ENCODE measurements at regions not wholly inside any gene's neighbourhood (a gene's known extent, or its start where the extent isn't known, plus 50 kb on each side); places are given as distances from the start of the nearest gene placed in this dataset.

DNA sequence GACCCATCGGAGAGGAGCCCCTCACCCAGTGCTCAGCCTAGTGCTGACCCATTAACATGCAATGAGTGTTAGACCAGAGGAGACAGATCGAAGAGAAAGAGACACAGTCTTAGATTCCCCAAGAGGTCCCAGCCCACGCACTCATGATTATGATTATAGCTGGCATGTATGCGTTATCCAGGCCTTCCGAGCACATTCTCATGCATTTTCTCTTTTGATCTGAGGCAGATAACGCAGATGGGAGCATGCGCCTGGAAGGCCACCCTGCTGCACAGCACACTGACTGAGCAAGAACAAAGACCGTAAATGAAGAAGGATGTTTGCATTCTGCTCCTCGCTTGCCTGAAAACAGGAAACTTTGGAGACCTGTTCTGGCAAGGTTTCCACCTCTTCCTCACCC lies 232.7 kb downstream of the SOX9 start:
- no peak for DNase-seq (ENCODE audit: low read depth, low spot score)

DNA sequence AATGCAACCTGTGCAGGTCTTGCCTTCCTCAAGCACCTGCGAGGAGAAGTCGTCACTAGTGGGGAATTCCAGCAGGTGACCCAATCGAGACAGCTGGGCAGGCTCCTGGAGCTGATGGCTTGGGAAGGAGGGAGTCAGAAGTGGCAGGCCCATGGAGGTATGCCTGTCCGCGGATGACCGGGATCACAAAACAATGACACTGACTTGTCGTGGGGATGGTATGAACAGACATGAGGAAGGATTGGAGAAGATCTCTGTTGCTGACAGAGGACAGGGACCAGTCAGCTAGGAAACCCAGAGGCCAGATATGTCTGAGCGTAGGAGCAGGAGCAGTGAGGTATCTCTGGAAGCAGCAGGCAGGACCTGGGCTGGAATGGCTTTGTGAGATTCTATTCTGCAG lies 233.3 kb downstream of the SOX9 start:
- DNase-seq (ENCODE audit: low read depth, low spot score): no peak
- no peak overlapping the region for H3K4me3 ChIP-seq (ENCODE audit: low read length)

More for the DNA sequence above, 232.7 kb downstream of the SOX9 start:
- H3K4me3 ChIP-seq (ENCODE audit: low read length): no peak overlapping the region

DNA sequence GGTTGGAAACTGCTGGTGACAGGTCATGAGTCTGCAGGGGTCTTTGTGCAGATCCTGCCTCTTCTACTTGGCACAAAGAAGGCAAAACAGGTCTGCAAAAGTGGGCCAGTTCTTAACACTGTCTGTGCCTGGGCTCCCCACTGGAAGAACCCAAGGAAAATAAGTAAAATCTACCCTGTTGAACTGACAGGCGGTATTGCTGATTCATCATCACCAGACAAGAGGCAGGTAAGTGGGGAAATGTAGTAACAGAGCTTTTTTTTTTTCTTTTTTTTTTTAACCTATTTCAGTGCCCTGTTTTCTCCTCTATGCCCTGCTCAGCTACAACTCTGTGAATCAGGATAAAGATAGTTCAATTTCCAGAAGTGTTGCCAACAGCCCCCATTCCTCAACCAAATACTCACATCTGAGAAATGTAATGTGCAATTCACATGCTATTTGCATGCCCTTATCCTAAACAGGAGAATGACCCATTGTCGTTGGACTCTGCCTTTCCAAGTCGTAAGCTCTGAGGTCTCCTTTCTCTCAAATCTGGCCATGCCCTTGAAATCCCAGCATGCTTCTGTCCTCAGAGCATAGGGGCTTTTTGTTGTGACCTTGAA lies 237.0 kb downstream of the SOX9 start:
- no peak for DNase-seq (ENCODE audit: low read depth, low spot score)
- no peak overlapping the region for H3K4me3 ChIP-seq (ENCODE audit: low read length)

DNA sequence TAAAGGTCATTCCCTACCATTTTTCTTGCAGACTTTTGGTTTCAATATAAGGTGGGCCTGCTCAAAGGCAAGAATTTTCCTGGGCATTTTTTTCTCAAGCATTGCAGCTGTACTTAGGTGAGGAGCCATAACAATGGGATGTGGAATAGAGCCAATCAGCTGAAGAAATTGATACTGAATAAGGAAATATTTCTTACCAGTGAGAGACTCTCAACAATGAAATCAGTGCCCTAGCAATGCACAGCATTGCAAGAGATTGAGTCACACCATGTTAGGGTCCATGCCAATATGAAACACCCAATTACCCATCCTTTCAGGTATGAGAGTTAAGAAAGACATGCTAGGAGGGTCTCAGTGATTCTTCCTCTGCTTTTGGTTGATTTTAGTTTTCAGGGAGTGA lies 237.6 kb downstream of the SOX9 start:
- no peak for DNase-seq (ENCODE audit: low read depth, low spot score)
- no peak overlapping the region for H3K4me3 ChIP-seq (ENCODE audit: low read length)

DNA sequence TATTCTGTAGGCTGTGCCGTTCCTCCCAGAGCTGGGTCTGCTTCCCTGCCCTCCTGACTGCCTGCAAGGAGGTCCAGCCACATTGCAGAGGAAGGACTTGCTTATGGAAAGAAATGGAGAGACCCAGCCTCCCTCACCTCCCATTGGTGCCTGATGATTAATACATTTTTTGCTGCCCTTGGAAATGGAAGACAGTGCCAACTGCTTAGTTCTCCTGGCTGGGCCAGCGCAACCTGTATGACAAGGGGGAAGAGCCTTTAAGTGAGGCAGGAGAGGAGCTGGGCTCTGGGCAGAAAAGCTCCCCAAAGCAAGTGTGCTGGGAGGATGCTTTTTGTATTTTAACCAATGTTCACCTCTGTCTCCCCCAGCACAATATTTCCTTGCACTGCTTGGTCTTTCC lies 238.5 kb downstream of the SOX9 start:
- no peak overlapping the region for H3K4me3 ChIP-seq (ENCODE audit: low read length)
- DNase-seq (ENCODE audit: low read depth, low spot score): no peak

DNA sequence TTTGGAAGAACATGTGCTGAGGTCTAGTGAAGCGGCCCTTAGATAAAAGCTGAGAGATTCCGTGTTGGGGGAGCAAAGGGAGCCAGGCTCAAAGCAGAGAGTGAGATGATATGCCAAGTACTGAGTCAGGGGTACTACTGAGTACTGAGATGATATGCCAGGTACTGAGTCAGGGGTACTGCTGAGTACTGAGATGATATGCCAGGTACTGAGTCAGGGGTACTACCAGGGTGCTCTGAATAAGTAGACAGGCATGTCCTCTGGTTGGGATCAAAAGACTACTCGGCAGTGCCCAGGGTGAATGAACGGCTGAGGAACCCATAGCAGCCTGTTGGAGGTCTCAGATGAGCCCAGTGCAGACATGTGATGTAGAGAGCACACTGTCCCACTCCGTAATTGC lies 239.0 kb downstream of the SOX9 start:
- no peak overlapping the region for H3K4me3 ChIP-seq (ENCODE audit: low read length)
- DNase-seq (ENCODE audit: low read depth, low spot score): no peak

DNA sequence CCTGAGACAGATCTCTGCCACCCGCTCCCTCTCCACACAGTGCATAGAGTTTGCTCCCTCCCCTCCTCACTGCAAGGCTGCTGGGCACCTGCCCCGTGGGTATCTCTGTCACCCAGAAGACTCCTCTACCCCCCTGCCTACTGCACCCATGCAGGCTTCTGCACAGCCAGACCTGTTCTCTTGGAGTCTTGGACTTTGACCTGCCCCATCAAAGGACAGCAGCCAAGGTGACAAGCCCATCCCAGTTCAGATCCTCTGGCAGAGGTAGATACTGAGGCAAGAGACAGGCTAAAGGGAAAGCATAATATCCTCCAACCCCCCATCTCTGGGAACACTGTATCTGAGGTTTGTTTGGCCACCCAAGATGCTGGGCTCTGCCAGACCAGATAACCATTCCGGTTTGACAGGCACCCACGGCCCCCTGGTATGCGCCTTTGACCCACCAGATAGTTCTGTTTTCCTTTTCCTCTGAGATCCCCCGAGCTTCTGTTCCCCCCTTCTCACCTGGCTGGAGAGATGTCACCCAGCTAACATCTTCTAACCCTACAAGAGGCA lies 239.6 kb downstream of the SOX9 start:
- DNase-seq (ENCODE audit: low read depth, low spot score): no peak
- H3K4me3 ChIP-seq (ENCODE audit: low read length): no peak overlapping the region

DNA sequence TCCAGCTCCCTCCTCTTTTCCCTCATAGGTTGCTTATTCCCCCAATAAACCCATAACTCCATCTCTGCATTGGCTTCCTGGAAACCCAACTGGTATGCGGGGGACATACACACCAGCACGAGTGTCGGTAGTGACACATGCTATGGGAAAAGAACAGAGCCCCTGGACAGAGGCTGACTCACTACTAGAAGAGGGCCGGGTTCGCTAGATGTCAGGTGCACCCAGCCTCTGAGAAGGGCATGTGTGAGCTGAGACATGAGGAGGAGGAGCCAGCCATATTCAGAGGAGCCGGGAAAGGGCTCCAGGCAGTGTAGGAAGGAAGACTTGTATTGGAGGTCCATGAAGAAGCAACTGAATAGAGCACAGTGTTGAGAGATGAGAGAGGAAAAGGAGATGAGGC lies 241.1 kb downstream of the SOX9 start:
- H3K4me3 ChIP-seq (ENCODE audit: low read length): no peak overlapping the region
- no peak for DNase-seq (ENCODE audit: low read depth, low spot score)

DNA sequence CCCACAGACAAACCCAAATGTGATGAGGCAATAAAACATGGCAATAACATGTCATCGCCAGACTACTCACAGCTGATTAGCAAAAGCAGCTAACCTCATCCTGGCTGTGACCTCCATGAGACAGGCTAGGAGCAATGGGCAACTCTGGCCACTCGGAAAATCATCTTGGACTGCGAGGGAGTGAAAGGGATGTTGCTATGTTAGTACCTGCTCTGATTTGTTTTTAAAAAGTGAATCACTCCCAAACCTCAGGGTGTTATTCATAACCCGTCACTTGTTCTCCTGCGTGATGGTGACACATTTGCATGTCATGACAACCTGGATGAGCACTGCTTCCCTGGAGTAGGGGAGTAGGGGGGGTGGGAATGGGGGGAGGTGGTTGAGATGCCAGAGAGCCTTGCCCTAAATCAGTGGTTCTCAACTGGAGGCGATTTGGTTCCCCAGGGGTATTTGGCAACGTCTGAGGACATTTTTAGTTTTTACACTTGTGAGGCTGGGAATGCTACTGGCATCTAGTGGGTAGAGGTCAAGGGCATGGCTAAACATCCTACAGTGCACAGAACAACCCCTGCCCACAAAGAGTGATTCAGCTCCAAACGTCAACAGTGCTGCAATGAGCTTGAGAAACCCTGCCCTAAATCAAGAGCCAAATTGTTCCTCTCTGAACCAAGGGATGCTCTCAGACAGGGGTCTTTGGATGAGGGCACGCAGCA lies 241.7 kb downstream of the SOX9 start:
- no peak for DNase-seq (ENCODE audit: low read depth, low spot score)
- H3K4me3 ChIP-seq (ENCODE audit: low read length): no peak overlapping the region

DNA sequence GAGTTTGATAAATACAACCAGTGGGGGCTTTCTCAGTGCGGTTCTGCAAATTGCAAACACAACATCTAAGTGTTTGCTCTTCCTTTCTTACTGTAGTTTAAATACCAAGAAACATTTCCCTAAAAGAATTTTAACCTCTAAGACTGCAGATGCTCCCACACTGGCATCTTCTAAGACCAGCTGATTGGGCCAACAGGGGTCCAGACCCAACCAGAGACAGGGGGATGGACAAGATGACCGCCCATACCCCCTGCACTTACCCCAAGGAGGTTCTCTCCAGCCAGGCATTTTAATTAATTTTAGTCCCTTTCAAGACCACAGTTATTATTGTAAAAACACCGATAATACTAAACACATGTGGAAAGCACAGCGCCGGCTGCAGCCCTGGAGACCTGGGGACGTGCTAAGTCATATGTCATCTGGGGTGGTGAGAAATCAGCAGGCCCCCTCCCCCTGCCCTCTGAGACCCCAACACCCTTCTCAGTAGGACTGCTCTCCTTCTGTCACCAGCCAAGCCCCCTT lies 242.3 kb downstream of the SOX9 start:
- no peak overlapping the region for H3K4me3 ChIP-seq (ENCODE audit: low read length)

DNA sequence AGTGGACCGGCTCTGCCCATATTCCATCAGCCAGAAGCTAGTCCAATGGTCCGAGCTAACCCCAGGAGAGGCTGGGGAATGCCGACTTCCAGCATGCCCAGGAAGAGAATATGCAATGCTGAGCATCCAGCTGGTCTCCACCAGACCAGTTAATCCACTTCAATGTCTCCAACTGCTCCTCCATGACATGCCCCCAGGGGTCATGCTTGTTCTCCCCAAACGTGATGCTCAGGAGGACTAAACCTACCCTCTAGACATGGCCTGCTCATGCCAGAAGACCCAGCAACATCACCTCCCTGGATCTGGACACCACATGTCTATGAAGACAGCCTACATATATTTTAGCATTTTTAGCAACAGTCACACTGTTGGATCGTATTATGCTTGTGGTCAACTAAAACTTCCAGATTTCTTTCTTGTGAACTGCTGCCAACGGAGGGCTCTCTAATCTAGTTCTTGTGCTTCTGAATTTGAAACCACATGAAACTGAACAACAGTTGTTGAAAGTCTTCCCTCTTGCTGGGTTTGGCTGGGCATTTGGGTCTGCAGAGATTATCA lies 245.1 kb downstream of the SOX9 start:
- no peak for DNase-seq (ENCODE audit: low read depth, low spot score)
- H3K4me3 ChIP-seq (ENCODE audit: low read length): no peak overlapping the region

More for the DNA sequence above, 242.3 kb downstream of the SOX9 start:
- DNase-seq (ENCODE audit: low read depth, low spot score): no peak

DNA sequence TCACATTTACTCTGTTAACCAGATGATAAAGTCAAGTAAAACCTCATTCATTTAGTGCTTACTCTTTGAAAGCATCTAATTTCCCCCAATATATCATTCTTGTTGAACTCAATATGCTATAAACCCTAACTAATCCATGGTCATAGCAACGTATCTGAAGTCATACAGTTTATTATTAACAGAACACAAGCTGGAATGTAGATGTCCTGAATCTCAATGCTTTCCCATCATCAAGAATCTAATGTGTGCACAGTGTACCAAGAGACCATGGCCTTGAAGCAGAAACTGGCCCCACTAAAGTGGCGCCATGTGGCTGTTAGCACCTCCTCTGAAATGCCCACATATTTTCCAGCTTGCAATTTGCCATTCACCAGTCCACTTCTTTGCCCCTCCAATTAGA lies 245.8 kb downstream of the SOX9 start:
- H3K4me3 ChIP-seq (ENCODE audit: low read length): no peak overlapping the region
- DNase-seq (ENCODE audit: low read depth, low spot score): no peak

DNA sequence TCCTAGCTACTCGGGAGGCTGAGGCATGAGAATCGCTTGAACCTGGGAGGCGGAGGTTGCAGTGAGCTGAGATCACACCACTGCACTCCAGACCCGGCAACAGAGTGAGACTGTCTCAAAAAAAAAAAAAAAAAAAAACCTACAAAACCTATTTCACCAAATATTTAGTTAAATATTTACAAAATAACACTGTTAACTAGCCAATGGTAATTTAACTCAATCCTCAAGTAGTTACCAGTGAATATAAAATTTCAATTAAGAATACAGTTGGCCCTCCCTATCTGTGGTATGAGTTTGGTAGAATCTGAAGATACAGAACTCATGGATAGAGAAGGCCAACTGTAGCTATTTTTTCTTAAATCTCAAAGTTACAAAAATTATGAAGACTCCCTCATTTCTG lies 247.4 kb downstream of the SOX9 start:
- DNase-seq (ENCODE audit: low read depth, low spot score): no peak
- no peak overlapping the region for H3K4me3 ChIP-seq (ENCODE audit: low read length)

DNA sequence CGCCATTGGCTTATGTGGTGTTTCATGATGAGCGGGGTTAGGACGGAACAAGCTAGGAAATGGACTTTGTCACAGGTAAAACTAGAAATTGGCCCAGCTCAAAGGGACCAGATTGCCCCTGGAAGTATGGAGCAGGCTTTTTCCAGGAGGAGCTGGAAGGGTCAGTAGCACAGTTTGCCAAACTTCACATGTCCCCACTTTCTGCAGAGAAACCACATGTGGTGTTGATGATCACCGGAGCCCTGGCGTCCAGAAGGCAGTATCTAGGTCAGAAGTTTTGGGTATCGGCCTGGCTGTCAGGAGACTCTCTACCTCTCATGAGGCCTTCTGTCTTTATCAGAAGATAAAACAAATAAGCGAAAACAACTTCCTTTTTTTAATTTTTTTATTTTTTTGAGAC lies 248.5 kb downstream of the SOX9 start:
- DNase-seq (ENCODE audit: low read depth, low spot score): no peak

DNA sequence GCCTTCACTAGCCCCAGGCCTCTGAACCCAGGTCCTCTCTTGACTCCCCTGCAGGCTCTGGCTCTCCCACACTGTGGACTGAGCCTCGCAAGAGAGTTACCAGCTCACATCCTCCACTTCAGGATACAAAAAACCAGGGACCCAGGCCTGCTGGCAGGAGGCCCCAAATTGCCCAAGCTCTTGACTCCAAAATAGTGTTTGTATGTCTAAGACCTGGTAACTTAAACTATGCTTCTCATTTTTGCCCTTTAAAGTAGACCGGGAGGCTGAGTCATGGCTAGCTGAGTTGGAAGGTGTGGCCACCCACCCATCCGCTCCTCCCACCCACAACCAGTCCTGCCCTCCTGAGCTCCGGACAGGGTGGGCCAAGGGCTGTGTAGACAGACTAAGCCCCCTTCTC lies 250.0 kb downstream of the SOX9 start:
- DNase-seq (ENCODE audit: low read depth, low spot score): no peak

More for the DNA sequence above, 248.5 kb downstream of the SOX9 start:
- no peak overlapping the region for H3K4me3 ChIP-seq (ENCODE audit: low read length)

DNA sequence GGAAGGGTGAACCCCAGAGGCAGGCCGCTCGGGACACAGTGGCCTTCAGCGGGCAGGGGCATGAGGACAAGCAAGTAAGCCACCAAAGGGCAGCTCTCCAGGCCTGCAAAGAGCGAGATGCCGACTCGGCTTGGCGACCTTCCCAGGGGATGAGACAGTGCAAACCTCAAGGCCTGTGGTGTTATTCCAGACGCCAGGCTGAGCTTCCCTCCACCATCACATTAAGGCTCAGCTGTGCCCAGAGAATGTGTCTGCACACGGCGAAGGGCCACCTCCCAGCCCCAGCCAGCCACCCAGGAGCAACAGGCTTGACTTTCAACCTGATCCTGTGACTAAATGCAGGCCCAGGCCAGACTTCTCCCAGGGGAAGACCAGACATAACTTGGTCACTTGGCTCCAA lies 251.4 kb downstream of the SOX9 start:
- no peak for DNase-seq (ENCODE audit: low read depth, low spot score)
- no peak overlapping the region for H3K4me3 ChIP-seq (ENCODE audit: low read length)

More for the DNA sequence above, 250.0 kb downstream of the SOX9 start:
- no peak overlapping the region for H3K4me3 ChIP-seq (ENCODE audit: low read length)

DNA sequence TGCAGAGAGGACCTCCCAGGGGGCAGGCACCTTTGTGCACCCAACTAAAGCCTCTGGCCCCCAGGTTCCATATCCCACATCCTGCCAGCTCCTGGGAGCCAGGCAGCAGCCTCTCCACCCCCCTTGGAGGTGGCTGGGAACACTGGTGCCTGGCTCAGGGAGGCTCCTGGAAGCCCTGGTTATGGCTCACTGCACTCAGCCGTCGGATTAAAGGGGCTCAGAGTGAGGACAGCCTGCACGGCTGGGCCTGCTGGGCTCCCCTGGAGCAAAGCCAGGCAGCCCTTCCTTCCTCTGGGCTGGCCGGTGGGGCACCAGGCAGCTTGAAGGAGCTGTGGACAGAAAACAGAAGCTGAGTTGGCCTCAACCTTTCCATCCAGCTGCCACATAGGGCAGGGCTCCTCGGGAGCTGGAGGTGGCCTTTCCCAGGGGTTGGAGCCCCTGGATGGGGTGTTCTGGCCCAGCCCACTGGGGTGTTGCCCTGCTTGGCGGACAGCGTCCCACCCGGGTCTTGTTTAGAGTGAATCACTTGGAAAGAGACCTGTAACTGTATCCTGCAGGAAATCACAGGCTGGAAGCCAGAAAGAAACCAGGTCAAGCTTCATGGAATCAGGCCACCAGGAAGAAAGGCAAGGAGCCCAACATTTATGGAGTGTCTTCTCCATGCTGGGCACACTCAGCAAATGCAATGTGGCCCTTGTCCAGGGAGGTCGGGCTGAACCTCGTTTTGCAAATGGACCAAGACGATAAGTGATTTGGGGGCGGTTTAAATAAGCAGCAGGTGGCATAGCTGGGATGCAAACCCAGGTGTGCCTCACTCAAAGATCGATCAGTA lies 253.3 kb downstream of the SOX9 start:
- H3K4me3 ChIP-seq (ENCODE audit: low read length): no peak overlapping the region
- DNase-seq (ENCODE audit: low read depth, low spot score): no peak

DNA sequence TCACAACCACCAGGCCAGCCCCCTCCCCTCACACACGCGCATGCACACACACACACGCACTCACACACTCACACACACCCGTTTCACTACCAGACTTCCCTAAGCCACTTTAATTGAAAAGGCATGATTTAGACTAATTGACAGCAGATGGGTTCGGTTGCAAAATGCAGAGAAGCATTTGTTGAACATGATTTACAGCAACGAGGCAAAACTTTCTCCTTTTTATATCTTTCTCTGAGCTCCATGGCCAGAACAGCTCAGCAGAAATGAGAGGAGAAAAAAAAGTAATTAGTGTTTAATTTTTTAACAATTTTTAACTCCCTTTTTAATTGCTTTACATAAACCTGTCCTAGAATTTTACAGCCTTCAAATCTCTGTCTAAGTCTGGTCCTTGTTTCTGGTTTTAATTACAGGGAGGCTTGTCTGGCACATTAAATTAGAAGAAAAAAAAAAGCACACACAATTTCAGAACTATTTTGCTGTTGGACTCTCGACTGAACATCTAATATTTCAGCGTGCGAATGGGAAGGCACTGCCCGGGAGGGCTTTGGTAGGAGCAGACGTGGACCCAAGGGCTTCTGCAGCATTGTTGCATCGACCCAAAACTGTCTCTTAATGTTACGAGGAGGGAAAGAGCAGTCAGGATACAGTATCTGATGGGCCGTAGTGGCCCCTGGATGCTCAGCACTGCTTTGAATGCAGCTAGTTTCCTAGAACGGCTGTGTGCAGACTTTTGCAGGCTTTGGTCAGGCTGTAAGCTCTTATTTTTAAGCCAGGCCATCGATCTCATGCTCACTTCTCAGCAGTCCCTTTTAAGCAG lies 255.9 kb downstream of the SOX9 start:
- no peak for DNase-seq (ENCODE audit: low read depth, low spot score)
- no peak overlapping the region for H3K4me3 ChIP-seq (ENCODE audit: low read length)
